IPS DF 4.7 (cell line): ENCODE measurements at regions not wholly inside any gene's neighbourhood (a gene's known extent, or its start where the extent isn't known, plus 50 kb on each side); places are given as distances from the start of the nearest gene placed in this dataset.
"Not testable (repeated sequence)": the region's sequence is repeated elsewhere in the genome, so short reads cannot be mapped to it uniquely, and the experiment has no call there.

Experiments used
- DNase-seq: peaks from one replicate; pipeline ENCODE4 v3.0.0-alpha.2; 2013; ENCODE audit warnings: low spot score; ENCODE audit errors: extremely low read depth

DNA sequence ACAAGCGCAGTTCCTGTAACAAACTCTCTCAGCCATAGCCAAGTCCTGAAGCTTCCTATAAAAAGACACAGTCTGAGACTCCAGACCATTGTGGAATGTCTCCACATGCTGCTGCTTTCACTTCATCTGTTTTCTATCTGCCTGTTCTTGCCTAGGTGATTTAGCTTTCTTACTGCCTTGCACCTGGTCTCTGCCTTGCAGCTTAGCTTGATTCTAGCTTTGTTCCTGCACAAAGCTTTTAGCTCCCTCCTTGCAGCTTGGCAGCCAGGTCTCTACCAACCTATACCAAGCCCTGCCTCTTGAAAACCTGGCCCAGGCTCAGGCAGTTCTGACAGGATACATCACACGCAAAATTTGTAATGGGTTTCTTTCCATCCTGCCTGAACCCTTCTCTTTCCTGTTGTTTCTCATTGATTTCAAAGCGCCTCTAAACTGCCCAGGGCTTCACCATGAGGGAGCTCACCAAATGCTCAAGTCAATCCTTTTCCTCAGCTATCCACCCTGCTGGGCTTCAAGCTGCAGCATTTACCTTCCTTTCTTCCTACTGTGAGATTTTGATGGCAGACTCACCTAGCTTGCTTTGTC lies 941.3 kb upstream of the NXPH2 start:
- peak; percentile 28 for DNase-seq

DNA sequence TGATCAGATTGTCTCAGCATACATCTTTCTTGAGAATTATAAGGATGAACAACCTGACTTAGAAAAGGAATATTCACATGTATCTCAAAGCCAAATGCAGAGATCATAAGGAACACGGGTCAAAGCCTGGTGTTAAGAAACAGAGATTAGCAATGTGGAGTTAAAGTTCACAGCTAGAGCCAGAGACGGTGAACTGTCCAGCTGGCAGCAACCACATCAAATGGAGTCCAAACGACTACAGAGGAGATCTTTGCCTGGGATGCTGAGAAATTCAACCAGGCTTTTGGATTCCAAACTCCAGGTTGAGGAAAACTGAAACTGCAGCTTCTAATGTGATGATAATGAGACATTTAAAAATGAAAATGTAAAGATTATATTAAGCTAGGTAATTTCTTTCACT lies 939.9 kb upstream of the NXPH2 start:
- DNase-seq, result no peak

DNA sequence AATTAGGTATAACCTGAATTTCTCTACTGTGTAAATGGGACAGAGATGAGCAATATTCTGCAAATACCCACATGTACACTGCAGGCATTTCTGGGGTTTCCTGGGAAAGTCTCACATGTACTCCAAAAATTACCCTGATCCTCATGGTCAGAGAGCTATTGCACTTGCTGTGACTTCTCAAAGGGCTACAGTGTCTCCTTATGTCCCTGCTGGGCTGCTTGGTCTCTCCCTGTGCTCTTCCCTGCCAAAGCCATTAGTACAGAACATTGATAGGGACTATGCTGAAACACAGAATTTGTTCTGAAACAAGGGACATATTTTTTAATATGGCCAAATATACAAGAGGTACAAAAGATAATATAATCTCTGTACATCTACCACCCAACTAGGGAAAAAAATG lies 924.4 kb upstream of the NXPH2 start:
- no peak for DNase-seq

DNA sequence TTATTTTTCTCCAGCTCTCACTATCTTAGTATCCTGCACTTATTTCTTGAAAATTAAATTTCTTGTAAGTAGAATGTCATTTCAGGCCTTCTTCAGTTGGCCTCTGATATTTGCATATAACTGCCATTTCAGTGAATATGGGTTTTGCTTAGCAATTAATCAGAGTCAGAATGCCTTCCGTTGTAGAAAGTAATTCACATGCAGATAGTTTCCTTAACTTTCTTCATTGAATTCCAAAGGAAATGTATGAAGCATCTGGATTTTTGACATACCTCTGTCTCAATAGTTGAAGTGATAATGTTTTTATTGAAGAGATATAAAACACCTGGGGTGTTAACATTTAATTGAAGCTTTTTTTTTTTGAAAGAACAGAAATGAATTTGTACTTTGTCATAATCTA lies 914.1 kb upstream of the NXPH2 start:
- DNase-seq, result no peak

DNA sequence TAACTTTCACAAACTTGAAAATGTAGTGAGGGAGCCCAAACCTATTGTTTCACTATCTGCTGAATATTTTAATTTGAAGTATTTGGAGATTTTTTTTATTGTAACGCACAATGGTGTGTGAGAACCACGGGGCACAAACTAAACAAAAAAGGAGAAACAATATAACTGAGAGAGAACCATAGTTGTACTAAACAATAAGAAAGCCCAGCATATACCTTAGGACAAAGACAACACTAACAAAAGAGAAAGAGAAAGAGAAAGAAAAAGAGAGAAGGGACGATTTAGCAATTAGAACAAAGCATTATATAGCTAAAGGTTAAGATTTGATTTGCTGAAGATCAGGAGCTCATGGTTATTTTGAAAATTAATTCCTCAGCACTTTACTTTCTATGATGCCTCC lies 906.0 kb upstream of the NXPH2 start:
- DNase-seq, result no peak

DNA sequence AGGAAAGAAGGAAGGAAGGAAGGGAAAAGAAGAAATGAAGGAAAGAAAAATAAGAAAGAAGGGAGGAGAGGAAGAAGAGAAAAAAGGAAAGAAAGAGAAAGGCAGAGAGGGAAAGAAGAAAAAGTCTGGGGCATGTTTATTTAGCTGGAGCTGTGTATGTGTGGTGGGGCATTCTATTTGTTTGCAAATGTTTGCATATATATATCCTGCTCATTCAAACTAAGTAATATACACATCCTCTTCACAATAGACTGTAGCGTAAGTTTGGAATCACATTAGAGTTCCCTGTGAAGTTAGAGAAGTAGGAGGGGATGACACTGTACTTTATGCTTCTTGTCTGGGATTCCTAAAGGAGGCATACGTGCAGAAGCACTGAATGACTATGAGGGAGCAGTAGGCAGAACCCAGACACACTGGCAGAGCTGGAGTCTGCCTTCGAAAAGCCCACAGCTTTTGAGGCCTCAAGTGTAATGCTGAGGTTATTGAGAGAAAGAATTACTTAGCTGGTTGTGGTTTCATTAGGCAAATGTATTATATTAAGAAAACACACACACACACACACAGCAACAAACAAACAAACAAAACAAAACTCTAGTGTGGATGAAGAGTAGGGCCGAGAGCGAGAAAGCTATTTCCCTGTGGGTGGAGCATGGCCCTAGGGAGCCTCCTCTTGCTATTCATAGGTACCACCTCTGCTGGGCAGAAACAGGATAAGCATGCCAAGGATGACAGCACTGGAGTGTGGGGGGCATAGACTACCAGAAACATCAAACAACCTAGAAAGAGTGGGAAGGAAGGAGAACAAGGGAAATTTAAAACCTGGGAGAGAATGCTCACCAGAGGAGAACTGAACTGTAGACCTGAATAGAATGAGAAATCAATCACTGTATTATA lies 905.1 kb upstream of the NXPH2 start:
- no peak for DNase-seq

DNA sequence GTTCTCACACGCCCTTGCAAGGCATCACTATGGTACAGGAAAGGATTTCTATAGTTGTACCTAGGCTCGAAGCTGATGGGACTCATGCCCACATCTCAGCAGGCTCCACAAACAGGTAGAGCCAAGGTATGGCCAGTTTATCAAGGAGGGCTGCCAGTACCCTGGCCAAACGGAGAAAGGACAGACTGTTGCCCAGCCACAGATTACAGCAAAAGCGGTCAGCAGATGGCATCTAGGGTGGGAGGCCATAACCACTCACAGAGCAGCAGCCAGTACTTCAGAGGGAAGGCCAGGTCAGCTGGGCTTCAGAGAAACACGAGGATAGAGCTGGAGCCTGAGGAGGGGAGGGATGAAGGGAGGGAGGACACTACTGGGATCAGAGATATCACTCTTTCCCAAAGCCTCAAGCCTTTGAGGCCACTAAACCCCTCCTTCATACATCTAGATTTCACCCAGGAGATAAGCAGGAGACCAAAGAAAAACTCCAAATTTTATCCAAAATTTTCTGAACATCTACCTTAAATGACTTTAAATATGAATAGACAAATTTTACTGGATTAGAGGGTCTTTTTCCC lies 904.2 kb upstream of the NXPH2 start:
- no peak for DNase-seq

DNA sequence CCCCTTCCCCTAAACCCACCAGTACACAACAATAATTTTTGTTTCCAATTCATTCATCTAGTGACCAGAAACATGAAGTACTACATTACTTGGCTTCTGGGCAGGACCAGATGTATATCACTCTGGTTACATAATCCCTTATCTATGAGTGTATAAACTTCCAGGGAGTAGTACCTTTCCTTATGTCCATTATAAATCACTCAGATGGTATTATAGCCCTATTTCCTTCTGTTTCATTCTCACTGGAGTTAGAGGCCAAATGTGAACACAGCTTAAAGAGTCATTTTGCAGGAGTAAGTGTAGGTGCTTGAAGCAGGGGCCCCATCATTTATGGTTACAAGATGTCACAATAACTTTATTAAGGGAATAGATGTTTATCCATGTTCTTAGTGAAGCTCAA lies 894.4 kb upstream of the NXPH2 start:
- DNase-seq, result no peak

DNA sequence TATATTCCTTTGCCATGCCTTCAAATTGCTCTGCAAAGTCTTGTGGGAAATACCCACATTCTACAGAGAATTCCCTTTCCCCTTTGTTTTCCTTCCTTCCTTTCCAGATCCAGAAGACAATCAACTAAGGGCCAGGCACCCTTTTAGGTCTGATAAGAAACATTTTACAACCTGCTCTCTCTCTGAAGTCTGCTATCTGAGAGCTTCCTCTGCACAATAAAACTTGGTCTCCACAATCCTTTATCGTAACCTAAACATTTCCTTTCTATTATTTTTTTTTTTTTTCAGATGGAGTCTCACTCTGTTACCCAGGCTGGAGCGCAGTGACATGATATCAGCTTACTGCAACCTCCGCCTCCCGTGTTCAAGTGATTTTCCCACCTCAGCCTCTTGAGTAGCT lies 893.3 kb upstream of the NXPH2 start:
- not testable (repeated sequence) for DNase-seq

DNA sequence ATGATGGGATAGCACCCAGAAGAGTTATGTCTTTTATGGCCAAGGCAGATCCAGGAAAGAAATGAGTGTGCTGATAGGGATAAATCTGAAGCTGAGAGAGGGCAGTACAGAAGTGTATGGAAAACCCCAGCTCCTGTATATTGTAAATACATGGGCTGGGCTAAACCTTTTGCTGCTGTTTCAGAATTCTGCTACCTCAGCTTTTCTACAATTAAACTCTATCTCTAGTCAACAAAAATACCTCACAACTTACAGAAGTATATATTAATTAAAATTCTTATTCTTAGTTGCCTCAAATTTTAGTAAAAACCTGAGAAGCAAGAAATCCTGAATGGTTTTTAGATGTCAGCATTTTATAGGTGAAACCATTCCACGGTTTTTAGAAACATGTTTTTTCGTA lies 889.5 kb upstream of the NXPH2 start:
- no peak for DNase-seq

DNA sequence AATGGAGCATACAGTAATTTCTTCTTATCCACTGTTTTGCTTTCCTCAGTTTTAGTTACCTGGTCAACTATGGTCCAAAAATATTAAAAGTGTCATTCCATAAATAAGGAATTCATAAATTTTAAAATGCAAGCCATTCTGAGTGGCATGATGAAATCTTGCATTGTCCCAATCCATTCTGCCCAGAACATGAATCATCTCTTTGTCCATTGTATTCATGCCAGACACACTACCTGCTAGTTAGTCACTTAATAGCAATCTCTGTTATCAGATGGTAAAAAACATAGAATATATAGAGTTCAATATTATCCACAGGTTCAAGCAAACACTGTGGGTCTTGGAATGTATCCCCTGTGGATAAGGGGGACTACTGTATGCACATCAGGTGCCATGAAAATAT lies 872.2 kb upstream of the NXPH2 start:
- no peak for DNase-seq

DNA sequence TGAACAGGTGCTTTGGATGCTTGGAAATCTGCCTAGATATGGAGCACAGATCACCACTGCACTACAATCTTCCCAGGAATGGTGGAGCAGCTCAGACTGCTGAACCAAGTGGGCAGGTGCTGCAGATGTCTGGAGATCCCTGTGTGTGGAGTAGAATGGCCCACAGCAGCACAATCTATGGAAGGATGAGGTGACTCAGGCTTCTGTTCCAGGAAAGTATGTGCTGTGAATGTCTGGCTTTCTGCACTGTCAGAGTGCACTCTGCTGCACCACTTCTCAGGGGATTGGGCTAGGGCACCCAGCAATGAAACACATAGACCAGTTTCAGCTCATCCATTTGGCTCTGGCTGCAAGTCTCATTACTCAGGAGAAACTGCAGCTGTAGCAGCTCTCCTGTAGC lies 865.4 kb upstream of the NXPH2 start:
- DNase-seq, result no peak

DNA sequence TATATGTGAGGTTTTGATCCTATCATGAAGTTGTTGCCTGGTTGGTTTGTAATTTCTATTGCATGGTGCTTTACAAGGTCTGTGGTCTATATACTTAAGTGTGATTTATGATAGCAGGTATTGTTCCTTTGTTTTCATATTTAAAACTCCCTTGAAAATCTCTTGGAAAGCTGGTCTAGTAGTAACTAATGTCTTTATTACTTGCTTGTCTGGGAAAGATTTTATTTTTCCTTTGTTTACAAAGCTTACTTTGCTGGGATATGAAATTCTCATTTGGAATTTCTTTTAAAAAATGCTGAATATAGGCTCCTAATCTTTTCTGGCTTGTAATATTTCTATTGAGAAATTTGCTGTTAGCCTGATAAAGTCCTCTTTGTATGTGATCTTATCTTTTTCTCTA lies 862.9 kb upstream of the NXPH2 start:
- DNase-seq, result no peak

DNA sequence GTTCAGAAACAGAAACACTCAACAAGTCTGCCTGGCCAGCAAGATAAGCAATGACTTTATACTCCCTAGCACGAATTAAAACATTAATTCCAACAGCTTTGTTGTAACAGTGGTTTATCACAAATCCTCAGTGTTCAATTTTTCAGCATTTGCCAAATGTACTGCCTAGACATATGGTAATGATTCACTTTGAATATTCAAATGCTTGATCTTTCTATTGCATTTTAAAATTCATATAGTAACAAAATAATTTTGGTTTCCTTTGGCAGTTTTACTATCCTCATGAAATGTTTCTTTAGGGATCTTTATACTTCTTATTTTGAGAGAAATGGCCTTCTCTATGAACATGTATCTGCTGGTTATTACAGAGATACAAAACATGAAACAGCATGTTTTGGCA lies 851.8 kb upstream of the NXPH2 start:
- no peak for DNase-seq

DNA sequence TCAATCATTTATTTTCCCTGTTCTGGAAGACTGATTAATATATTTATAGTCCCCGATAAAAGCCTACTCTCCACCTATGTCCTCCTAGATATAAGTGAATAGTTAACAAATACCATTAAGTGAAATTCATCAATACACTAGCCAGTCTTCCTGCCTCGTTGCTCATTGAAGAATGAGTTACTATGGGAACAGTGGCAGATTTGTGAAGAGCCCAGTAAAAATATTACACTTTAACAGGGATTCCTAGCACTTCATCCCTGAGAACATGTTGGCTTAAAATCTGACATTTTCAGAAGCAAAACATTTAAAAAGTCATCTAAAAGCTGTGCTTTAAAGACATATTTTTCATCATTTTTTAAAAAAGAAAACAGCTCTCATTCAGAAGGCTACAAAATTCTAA lies 848.7 kb upstream of the NXPH2 start:
- DNase-seq, result no peak

DNA sequence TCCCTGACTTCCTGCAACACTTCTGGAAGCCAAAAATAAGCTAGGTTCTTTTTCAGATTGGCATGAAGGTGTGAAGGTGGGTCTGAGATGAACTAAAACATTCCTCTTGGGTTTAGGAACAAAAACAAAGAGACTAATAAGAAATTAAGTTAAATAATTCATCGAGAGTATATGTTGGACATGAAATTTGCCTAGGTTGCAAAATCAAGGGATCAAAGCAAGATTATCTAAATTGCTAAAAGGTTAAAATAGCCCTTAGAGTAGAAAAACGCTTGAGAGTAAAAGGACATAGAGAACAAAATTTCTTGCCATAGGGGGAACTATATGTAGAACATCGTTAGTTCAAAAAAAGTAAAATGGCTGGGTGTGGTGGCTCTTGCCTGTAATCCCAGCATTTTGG lies 845.9 kb upstream of the NXPH2 start:
- DNase-seq, result no peak

DNA sequence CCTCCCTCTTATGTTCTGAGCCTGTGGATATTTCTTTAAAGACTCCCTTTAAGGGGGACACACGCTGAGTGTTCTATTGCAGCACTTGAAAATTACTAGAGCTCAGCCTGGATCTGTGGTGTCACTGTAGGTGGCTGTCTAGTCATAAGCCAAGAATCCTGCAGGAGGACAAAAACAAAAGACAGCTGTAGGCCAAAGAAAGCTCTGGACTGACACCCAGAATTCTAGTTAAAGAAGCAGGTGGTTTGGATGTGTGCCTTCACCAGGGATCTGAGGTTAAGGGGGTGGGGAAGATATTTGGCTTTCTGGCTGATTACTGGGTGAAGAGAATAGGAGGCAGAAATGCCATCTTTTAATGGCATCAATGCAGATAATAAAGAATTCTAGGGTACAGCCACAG lies 842.5 kb upstream of the NXPH2 start:
- no peak for DNase-seq

DNA sequence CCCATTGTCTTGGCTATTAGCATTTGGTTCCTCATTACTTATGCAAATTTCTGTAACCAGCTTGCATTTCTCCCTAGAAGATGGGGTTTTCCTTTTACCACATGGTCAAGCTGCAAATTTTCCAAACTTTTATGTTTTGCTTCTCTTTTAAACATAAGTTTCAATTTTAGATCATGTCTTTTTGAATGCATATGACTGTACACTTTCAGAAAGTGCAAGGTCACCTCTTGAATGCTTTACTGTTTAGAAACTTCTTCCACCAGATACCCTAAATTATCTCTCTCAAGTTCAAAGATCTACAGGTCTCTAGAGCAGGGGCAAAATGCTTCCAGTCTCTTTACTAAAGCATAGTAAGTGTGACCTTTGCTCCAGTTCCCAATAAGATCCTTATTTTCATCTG lies 837.6 kb upstream of the NXPH2 start:
- no peak for DNase-seq

DNA sequence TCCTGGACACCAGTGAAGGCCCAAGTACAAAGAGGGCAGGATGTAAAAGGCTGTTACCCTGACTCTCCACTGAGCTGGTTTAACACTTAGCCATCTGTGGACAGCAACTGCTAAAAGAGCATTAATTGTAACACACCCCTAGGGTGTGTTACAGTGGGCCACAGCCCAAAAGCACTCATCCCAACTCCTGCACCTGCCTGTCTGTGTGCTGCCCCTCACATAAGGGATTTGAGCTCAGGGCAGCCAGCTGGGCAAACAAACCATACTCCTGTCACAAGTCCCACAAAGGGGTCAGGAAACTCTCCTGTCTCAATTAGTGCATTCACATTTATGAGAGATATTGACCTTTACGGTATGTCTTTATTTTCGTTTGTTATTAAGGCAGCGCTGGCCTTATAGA lies 833.1 kb upstream of the NXPH2 start:
- DNase-seq, result no peak

DNA sequence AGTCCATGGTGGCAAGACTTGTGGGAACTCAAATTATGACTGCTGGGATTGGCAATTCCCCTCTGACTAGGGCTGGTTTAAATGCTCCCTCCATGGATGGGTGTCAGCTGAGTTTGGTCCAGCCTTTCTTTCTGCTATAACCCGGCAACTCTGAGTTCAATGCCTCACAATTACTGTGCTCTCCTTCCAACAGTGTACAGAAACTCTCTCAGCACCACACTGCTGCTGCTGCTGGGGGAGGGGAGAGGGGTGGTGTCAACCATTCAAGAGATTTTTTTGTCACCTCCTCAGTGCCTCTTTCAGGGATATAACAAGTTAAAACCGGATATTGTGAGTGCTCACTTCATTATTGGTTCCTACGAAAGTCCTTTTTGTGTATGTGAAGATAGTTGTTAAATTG lies 830.3 kb upstream of the NXPH2 start:
- no peak for DNase-seq

DNA sequence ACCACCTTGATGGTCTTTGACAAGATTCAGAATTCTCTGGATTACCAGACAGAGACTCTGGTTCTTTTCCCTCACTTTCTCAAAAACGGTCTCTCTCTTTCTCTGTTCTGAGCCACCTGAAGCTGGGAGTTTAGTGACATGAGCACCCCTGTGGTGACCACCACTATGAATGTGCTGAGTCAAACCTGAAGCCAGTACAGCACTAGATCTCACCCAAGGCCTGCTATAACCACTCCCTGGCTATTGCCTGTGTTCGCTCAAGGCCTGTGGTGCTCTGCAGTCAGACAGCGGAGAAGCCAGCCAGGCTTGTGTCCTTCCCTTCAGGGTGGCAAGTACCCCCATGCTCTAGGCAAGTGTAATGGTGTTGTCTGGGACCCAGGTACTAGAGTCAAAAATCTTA lies 828.9 kb upstream of the NXPH2 start:
- no peak for DNase-seq

DNA sequence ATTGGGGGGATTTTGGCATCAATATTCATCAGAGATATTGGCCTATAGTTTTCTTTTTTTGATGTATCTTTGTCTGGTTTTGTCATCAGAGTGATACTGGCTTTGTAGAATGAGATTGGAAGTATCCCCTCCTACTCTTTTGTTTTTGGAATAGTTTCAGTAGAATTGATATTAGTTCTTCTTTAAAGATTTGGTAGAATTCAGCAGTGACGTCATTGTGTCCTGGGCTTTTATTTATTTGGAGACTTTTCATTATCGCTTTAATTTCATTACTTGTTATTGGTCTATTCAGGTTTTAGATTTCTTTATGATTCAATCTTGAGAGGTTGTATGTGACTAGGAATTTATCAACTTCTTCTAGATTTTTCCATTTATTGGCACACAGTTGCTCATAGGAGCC lies 825.5 kb upstream of the NXPH2 start:
- DNase-seq, result no peak

DNA sequence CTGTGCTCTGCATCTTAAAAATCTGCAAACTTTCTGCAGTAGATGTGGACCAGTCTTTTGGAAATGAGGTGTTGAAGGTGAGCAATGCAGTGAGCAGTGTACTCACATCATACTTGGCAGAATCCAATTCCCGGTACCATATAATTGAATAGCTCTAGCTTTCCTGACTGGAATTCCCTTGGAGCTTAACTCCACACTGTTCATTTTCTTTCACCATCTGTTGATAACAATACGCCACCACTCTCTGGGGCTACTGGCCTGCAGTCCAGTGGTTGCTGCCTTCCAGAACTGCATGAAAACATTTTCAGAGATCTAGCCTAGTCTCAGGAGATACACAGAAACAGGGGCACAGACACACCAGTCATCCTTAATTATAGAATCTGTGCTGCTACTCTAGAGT lies 820.0 kb upstream of the NXPH2 start:
- no peak for DNase-seq
